HepG2 (cell line): ENCODE measurements at regions not wholly inside any gene's neighbourhood (a gene's known extent, or its start where the extent isn't known, plus 50 kb on each side); places are given as distances from the start of the nearest gene placed in this dataset.

ENCODE experiments used
- ATAC-seq: fragments of 200-7000 bp; cut with Tn5 transposase; 3 replicates; pipeline ENCODE4 v1.9.1; 2020; ENCODE audit warnings: mild to moderate bottlenecking, moderate library complexity
- BruUV-seq: library from RNA; stranded (reverse); fragments of 400-500 nt; replicated peaks from 2 replicates; lab custom pipeline; 2021; lab: Mats Ljungman, UMichigan
- CTCF ChIA-PET: fragments of 300-600 bp; formaldehyde crosslinking; extraction: SDS; loops from one replicate; lab custom pipeline; 2021; ENCODE audit warnings: low total read pairs, inconsistent platforms, low intra/inter-chr PET ratio; lab: Yijun Ruan, JAX
- POLR2A ChIA-PET: fragments of 350-600 bp; sonication (Branson Sonifier 250); formaldehyde crosslinking; loops from one replicate; lab custom pipeline; 2020; ENCODE audit warnings: antibody characterized with exemption, inconsistent platforms; lab: Yijun Ruan, JAX
- DNase-seq: peaks from one replicate; pipeline ENCODE4 v3.0.0-alpha.2; 2015; ENCODE audit warnings: low spot score
- FAIRE-seq: peaks from 3 replicates; lab custom pipeline; 2011; peaks lifted over from hg19 to GRCh38; lab: Jason Lieb, UNC
- H2AFZ ChIP-seq: one replicate; pipeline ENCODE4 v1.6.1; 2011; ENCODE audit warnings: low read length, inconsistent platforms
- H3K27ac ChIP-seq: fragments of 300-600 bp; 3 replicates; pipeline ENCODE4 v1.8.0; 2011; ENCODE audit warnings: mixed run types, mild to moderate bottlenecking, mixed read lengths, low read length, inconsistent platforms; ENCODE audit not compliant: insufficient read depth; ENCODE audit errors: extremely low read length
- H3K27me3 ChIP-seq, 2 experiments: fragments of 200-600 bp in 1 of 2; 2 replicates in 1 of 2; 3 replicates in 1 of 2; pipeline versions ENCODE4 v1.6.0 to v1.8.0; 2011; ENCODE audit warnings: low read length in 2 of 2, mild to moderate bottlenecking in 2 of 2, moderate library complexity in 2 of 2, inconsistent platforms in 1 of 2; ENCODE audit not compliant: insufficient read depth in 2 of 2, control insufficient read depth in 1 of 2
- H3K36me3 ChIP-seq, 2 experiments: fragments of 200-600 bp in 1 of 2; replicated peaks in 1 of 2; 2 replicates in 1 of 2; 3 replicates in 1 of 2; pipeline versions ENCODE4 v1.5.1 to v1.8.0; 2011; ENCODE audit warnings: low read length in 2 of 2, inconsistent platforms in 1 of 2; ENCODE audit not compliant: insufficient read depth in 2 of 2, control insufficient read depth in 1 of 2
- H3K4me1 ChIP-seq: 2 replicates; pipeline ENCODE4 v1.5.1; 2012; ENCODE audit warnings: low read length, inconsistent platforms; ENCODE audit not compliant: insufficient read depth
- H3K4me2 ChIP-seq: 2 replicates; pipeline ENCODE4 v1.6.0; 2011; ENCODE audit warnings: low read depth, low read length, inconsistent platforms
- H3K4me3 ChIP-seq, 3 experiments: fragments of 200-600 bp in 1 of 3; sonication (generic), shearing (Covaris generic) in 1 of 3; replicated peaks in 1 of 3; 2 replicates each; pipeline ENCODE4 v1.5.1; 2011 to 2016; ENCODE audit warnings: low read length in 3 of 3, inconsistent platforms in 2 of 3, low read depth in 2 of 3, mild to moderate bottlenecking in 2 of 3, control low read depth in 1 of 3, mixed read lengths in 1 of 3; ENCODE audit not compliant: insufficient read depth in 1 of 3
- H3K79me2 ChIP-seq: one replicate; pipeline ENCODE4 v1.6.1; 2011; ENCODE audit warnings: low read length, inconsistent platforms; ENCODE audit not compliant: insufficient read depth
- H3K9ac ChIP-seq: 2 replicates; pipeline ENCODE4 v1.6.0; 2011; ENCODE audit warnings: mild to moderate bottlenecking, low read depth, low read length, inconsistent platforms; ENCODE audit not compliant: insufficient read depth
- H3K9me3 ChIP-seq: 2 replicates; pipeline ENCODE4 v1.5.1; 2012; ENCODE audit warnings: mild to moderate bottlenecking, low read length
- H4K20me1 ChIP-seq: 2 replicates; pipeline ENCODE4 v1.6.0; 2011; ENCODE audit warnings: inconsistent platforms, mild to moderate bottlenecking, low read length, moderate library complexity; ENCODE audit not compliant: insufficient read depth
- ARID4A ChIP-seq: sonication (generic); formaldehyde crosslinking; IDR thresholded peaks from 2 replicates; pipeline ENCODE4 v1.5.0; 2020; ENCODE audit warnings: mild to moderate bottlenecking, missing genetic modification reagents, borderline replicate concordance
- ESRRA ChIP-seq: sonication (generic); formaldehyde crosslinking; IDR thresholded peaks from 2 replicates; pipeline ENCODE4 v1.5.1; 2020; ENCODE audit warnings: mild to moderate bottlenecking, low read depth, missing genetic modification reagents
- GRHL1 ChIP-seq: sonication (generic); formaldehyde crosslinking; conservative IDR thresholded peaks from 2 replicates; pipeline ENCODE4 v1.8.0; 2022; ENCODE audit warnings: missing genetic modification reagents
- HCFC1 ChIP-seq: fragments of 150-350 bp; IDR thresholded peaks from 2 replicates; pipeline ENCODE4 v1.6.1; 2014; ENCODE audit warnings: low read depth, low read length
- IKZF5 ChIP-seq: IDR thresholded peaks from 2 replicates; pipeline ENCODE4 v1.6.1; 2018; ENCODE audit warnings: missing genetic modification reagents, mild to moderate bottlenecking, missing compliant biosample characterization
- SPEN ChIP-seq: sonication (generic); formaldehyde crosslinking; IDR thresholded peaks from 2 replicates; pipeline ENCODE4 v1.5.1; 2020; ENCODE audit warnings: low read depth, mild to moderate bottlenecking, missing genetic modification reagents
- STAT5B ChIP-seq: sonication (generic); formaldehyde crosslinking; IDR thresholded peaks from 2 replicates; pipeline ENCODE4 v1.4.0; 2020; ENCODE audit warnings: missing genetic modification reagents
- TEAD3 ChIP-seq: optimal IDR thresholded peaks from 2 replicates; pipeline ENCODE3; 2016; ENCODE audit warnings: borderline replicate concordance
- THYN1 ChIP-seq: sonication (generic); formaldehyde crosslinking; IDR thresholded peaks from 2 replicates; pipeline ENCODE4 v1.8.1; 2023; ENCODE audit warnings: low read depth, mild to moderate bottlenecking, moderate library complexity, missing genetic modification reagents, borderline replicate concordance
- ZMAT5 ChIP-seq: sonication (generic); formaldehyde crosslinking; IDR thresholded peaks from 2 replicates; pipeline ENCODE4 v1.5.0; 2020; ENCODE audit warnings: mild to moderate bottlenecking, low read depth, missing genetic modification reagents, borderline replicate concordance
- ZNF17 ChIP-seq: sonication (generic); formaldehyde crosslinking; IDR thresholded peaks from 2 replicates; pipeline ENCODE4 v1.5.0; 2020; ENCODE audit warnings: mild to moderate bottlenecking, missing genetic modification reagents
- ZNF460 ChIP-seq: sonication (generic); formaldehyde crosslinking; IDR thresholded peaks from 2 replicates; pipeline ENCODE4 v1.5.1; 2020; ENCODE audit warnings: missing genetic modification reagents, mild to moderate bottlenecking, borderline replicate concordance
- ZNF569 ChIP-seq: sonication (generic); formaldehyde crosslinking; IDR thresholded peaks from 2 replicates; pipeline ENCODE4 v1.5.0; 2020; ENCODE audit warnings: mild to moderate bottlenecking, missing genetic modification reagents, moderate library complexity, borderline replicate concordance
- ZNF672 ChIP-seq: sonication (generic); formaldehyde crosslinking; IDR thresholded peaks from 2 replicates; pipeline ENCODE4 v1.8.1; 2022; ENCODE audit warnings: missing genetic modification reagents
- ZNF891 ChIP-seq: sonication (generic); formaldehyde crosslinking; IDR thresholded peaks from 2 replicates; pipeline ENCODE4 v1.5.0; 2020; ENCODE audit warnings: mild to moderate bottlenecking, missing genetic modification reagents
- ZSCAN5A ChIP-seq: sonication (generic); formaldehyde crosslinking; IDR thresholded peaks from 2 replicates; pipeline ENCODE4 v1.8.0; 2022; ENCODE audit warnings: mild to moderate bottlenecking, missing genetic modification reagents, borderline replicate concordance
- WGBS: methylation state at CpG from one replicate; pipeline ENCODE4 v1.1.6; 2017; ENCODE audit warnings: low lambda C conversion rate; 5-methylcytosine and 5-hydroxymethylcytosine counted together
- in situ Hi-C: cut with HindIII; loops from 2 replicates; pipeline ENCODE4 v1.10.0; 2017; ENCODE audit warnings: low pct_unique_long_range_greater_than_20kb; ENCODE audit not compliant: extremely low pct_ligation_motif_present
- intact Hi-C: fragments of 100-400 bp; cut with micrococcal nuclease; formaldehyde crosslinking; loops from one replicate; pipeline ENCODE4 v1.10.0; 2022; ENCODE audit not compliant: unreplicated experiment

- H3K4me2 ChIP-seq, result no peak overlapping the region
- TF ChIP-seq ZNF569 (CRISPR knock-in tag), result no peak
- TF ChIP-seq THYN1 (CRISPR knock-in tag), result no peak
- TF ChIP-seq ZNF672 (CRISPR knock-in tag), result no peak
- no peak for TF ChIP-seq GRHL1 (CRISPR knock-in tag)
- TF ChIP-seq ZSCAN5A (CRISPR knock-in tag), result no peak
- TF ChIP-seq HCFC1, result no peak
- TF ChIP-seq TEAD3 (CRISPR knock-in tag), result no peak
- no peak for TF ChIP-seq ZMAT5 (CRISPR knock-in tag)
- no peak for TF ChIP-seq SPEN (CRISPR knock-in tag)
- no peak for TF ChIP-seq ZNF891 (CRISPR knock-in tag)
- TF ChIP-seq ZNF17, result no peak
- no peak for TF ChIP-seq STAT5B (CRISPR knock-in tag)
- no peak for TF ChIP-seq IKZF5 (CRISPR knock-in tag)
- no peak for TF ChIP-seq ESRRA (CRISPR knock-in tag)
- TF ChIP-seq ZNF460 (CRISPR knock-in tag), result no peak
- TF ChIP-seq ARID4A (CRISPR knock-in tag), result no peak
These were observed 371.7 kb downstream of the BCOR start for GRCh38 chrX:39725928-39726619.

More at GRCh38 chrX:39725928-39726619, 371.7 kb downstream of the BCOR start:
- Histone ChIP-seq H3K27me3 (no peaks in the 10 kb centered on the region), H3K4me1 (peaks cover 3% of the 10 kb centered on the region), H3K36me3 (no peaks in the 10 kb centered on the region), H3K4me3 (no peak overlapping the region), H3K27ac (no peak overlapping the region), H3K79me2 (no peaks in the 10 kb centered on the region), H3K9me3 (no peaks in the 10 kb centered on the region), H2AFZ (no peak overlapping the region), H3K9ac (no peak overlapping the region), H4K20me1 (no peaks in the 10 kb centered on the region)
- no peak for ATAC-seq
- WGBS, result 0% methylated on average over 1 of the region's 13 CpGs
- no TSS peak for BruUV-seq
- FAIRE-seq, result no peak
- DNase-seq, result no peak
- intact Hi-C loops, result no loop called here
- ChIA-PET POLR2A (no interaction called here), CTCF (no interaction called here)
- in situ Hi-C loops, result no loop called here
